Body of pancreas (tissue), 4 donors: ENCODE measurements at regions not wholly inside any gene's neighbourhood (a gene's known extent, or its start where the extent isn't known, plus 50 kb on each side); places are given as distances from the start of the nearest gene placed in this dataset.

ENCODE experiments used
- ATAC-seq: fragments of 150-250 bp; one replicate; pipeline ENCODE4 v1.9.1; 2016
- DNase-seq, 4 donors: peaks; one replicate each; pipeline ENCODE4 v3.0.0-alpha.2; 2019
- H3K27ac ChIP-seq, 4 donors: fragments of 200-600 bp; sonication (generic); 1 replicate in 3 of 4; 2 replicates in 1 of 4; pipeline versions ENCODE4 v1.5.1 to v1.6.1; 2016 to 2019; ENCODE audit warnings: mild to moderate bottlenecking in 1 of 4, mixed read lengths in 1 of 4, moderate library complexity in 1 of 4
- H3K27me3 ChIP-seq, 2 donors: fragments of 200-600 bp; sonication (generic); one replicate each; pipeline ENCODE4 v1.6.0; 2016; ENCODE audit warnings: mild to moderate bottlenecking in 1 of 2
- H3K36me3 ChIP-seq, 2 donors: fragments of 200-600 bp; sonication (generic); replicated peaks in 1 of 2; 2 replicates each; pipeline ENCODE4 v1.5.1; 2016; ENCODE audit warnings: low read depth in 2 of 2; ENCODE audit not compliant: insufficient read depth in 1 of 2
- H3K4me1 ChIP-seq: fragments of 200-600 bp; sonication (generic); one replicate; pipeline ENCODE4 v1.6.0; 2016
- H3K4me3 ChIP-seq, 2 donors: fragments of 200-600 bp; sonication (generic); 1 replicate in 1 of 2; 2 replicates in 1 of 2; pipeline ENCODE4 v1.5.1; 2016 to 2019
- H3K9me3 ChIP-seq, 3 donors: fragments of 200-600 bp; sonication (generic); 1 replicate in 2 of 3; 2 replicates in 1 of 3; pipeline ENCODE4 v1.5.1; 2016
- CTCF ChIP-seq, 7 experiments: fragments of 450-650 bp in 4 of 7; fragments of 200-600 bp in 3 of 7; sonication (generic) in 3 of 7; IDR thresholded peaks; one replicate each; pipeline ENCODE4 v1.5.1; 2016 to 2019; ENCODE audit warnings: antibody characterized with exemption in 7 of 7
- POLR2A ChIP-seq, 3 donors: fragments of 450-650 bp; IDR thresholded peaks; one replicate each; pipeline ENCODE4 v1.6.1; 2016; ENCODE audit warnings: antibody characterized with exemption in 3 of 3, mild to moderate bottlenecking in 2 of 3
- WGBS, 2 donors: methylation state at CpG; one replicate each; pipeline ENCODE4 v1.1.5; 2017; 5-methylcytosine and 5-hydroxymethylcytosine counted together
- intact Hi-C: fragments of 100-400 bp; cut with DNase I; formaldehyde crosslinking; loops from one replicate; pipeline ENCODE4 v1.15.1; 2023

DNA sequence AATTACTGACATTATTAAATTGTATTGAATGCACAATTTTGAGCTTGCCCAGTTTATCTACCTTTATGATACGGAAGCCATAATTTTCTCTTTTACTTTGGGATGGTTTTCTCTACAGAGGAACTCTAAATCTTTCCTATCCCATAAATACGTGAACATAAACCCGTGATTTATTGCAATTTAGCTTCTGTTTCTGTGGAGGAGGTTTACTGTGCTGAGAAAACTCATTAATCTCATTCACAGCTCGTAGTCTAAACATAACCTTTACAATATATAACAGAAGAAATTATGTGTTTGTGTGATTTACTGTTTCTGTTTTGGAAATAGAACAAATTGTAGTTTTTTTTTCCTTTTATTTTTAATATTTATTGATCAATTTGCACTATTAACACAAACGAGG, 207.1 kb upstream of the PCDH9 start:
- Histone ChIP-seq H3K4me1 (no peaks in the 10 kb centered on the region), H3K9me3 (no peaks in the 10 kb centered on the region), H3K4me3 (no peak overlapping the region), H3K36me3 (no peaks in the 10 kb centered on the region), H3K27ac (no peak overlapping the region), H3K27me3 (no peaks in the 10 kb centered on the region)
- ATAC-seq: no peak
- intact Hi-C loops: no loop called here
- no peak for DNase-seq
- TF ChIP-seq CTCF (IDR thresholded peaks at IDR 0.05): no peak
- no peak for TF ChIP-seq POLR2A (IDR thresholded peaks at IDR 0.05)
- 24 to 29% methylated on average over 5 of the region's 5 CpGs for WGBS, 2 donors

DNA sequence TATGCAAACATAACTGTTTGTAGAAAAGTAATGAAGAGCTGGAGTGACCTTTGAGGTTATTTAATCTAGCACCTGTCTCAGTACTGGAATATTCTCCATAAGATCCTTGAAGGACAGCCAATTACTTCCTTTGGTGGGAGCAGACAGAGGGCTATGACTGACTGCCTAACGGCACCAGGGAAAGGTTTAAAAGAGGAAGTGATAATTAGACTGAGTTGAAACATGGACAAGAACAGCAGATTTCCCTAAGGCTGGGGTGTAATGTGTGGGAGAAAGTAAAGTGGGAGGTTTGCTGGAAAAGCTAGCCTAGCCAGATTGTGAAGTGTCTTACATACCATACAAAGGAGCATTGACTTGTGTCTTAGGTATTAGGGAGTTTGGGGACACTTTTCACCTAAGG, 191.3 kb upstream of the PCDH9 start:
- 11 to 23% methylated on average over 1 of the region's 1 CpG for WGBS, 2 donors
- intact Hi-C loops: no loop called here
- Histone ChIP-seq H3K36me3 (no peaks in the 10 kb centered on the region), H3K27me3 (no peaks in the 10 kb centered on the region), H3K27ac (no peak overlapping the region), H3K9me3 (no peaks in the 10 kb centered on the region), H3K4me3 (no peak overlapping the region), H3K4me1 (no peaks in the 10 kb centered on the region)
- ATAC-seq: no peak
- no peak for TF ChIP-seq POLR2A (IDR thresholded peaks at IDR 0.05)
- no peak for TF ChIP-seq CTCF (IDR thresholded peaks at IDR 0.05)
- no peak for DNase-seq

DNA sequence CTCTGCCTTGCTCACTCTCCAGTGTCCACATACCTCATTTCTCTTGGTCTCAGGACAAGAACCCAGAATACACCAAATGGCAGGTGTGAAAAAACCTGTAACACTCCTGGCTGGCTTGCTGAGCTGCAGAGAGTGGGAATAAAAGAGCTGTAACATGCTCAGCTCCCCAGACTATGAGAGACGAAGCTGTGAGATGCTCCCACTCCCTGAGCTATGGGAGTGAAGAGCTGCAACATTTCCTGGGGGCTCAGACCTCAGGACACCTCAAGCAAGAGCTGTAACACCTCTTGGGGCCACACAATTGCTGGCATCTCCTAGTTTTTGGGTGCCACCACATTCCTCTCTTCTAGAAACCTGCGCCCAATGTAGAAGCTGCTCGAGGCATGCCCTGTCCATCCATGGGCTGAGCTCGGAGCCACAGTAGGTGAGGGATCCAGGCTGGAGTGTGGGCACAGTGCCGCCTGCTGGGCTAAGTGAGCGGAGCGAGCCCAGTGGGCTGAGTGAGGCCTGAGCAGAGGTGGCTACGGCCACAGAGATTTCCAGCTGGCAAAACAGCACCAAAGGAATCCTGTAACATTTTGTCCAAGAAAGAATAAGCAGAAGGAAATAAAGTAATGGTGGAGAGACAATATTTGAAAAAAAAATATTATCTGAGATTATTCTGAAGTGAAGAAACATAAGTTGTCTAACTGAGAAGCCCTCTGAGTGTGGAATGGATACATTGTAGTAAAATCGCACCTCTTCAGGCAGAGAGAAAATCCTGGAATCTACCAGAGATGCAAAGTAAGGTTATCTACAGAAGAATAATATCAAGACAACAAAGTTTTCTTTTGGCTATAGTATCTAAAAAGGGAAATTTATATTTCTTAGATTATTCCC, 186.2 kb upstream of the PCDH9 start:
- WGBS, 2 donors: 47 to 51% methylated on average over 9 of the region's 9 CpGs
- TF ChIP-seq POLR2A (IDR thresholded peaks at IDR 0.05) (no peak), CTCF (IDR thresholded peaks at IDR 0.05) (no peak)
- peak; percentile 50 for ATAC-seq

GRCh38 chr13:67410645-67411044, 180.5 kb upstream of the PCDH9 start:
- no peak overlapping the region for H3K4me3 ChIP-seq
- no peaks in the 10 kb centered on the region for H3K4me1 ChIP-seq
- no peaks in the 10 kb centered on the region for H3K9me3 ChIP-seq
- DNase-seq: no peak
- H3K27me3 ChIP-seq: no peaks in the 10 kb centered on the region
- no peak for TF ChIP-seq POLR2A (IDR thresholded peaks at IDR 0.05)
- no peak for TF ChIP-seq CTCF (IDR thresholded peaks at IDR 0.05)
- WGBS, 2 donors: 20 to 31% methylated on average over 1 of the region's 1 CpG
- ATAC-seq: no peak
- intact Hi-C loops: no loop called here
- no peak overlapping the region for H3K27ac ChIP-seq
- no peaks in the 10 kb centered on the region for H3K36me3 ChIP-seq

More for the DNA sequence above, 186.2 kb upstream of the PCDH9 start:
- peak in 3 of 4 donors; percentile 16 to 29 (median 16) for DNase-seq
- Histone ChIP-seq H3K9me3 (no peaks in the 10 kb centered on the region), H3K4me3 (no peak overlapping the region), H3K27ac (no peak overlapping the region), H3K4me1 (no peaks in the 10 kb centered on the region), H3K36me3 (no peaks in the 10 kb centered on the region), H3K27me3 (no peaks in the 10 kb centered on the region)
- intact Hi-C loops: no loop called here

DNA sequence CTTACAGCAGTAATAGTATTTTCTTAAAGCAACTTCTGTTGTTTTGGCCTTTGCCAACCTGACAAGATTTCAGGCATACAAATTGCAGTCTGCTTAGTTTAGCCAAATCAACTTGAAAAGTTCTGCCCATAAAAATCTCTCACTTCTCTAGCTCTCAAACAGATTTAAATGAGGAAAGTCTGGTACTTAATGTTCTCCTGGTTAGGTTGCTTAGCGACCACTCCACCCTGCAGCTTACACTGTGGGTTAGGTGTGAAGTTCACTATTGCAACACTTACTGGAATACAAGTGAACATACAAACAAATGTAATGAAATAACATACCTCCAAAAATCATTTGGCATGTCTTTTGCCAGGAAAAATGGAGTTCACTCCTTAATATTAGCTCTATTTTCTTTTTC, 178.7 kb upstream of the PCDH9 start:
- intact Hi-C loops: no loop called here
- TF ChIP-seq CTCF (IDR thresholded peaks at IDR 0.05) (no peak), POLR2A (IDR thresholded peaks at IDR 0.05) (no peak)
- H3K9me3 ChIP-seq: no peaks in the 10 kb centered on the region
- no peaks in the 10 kb centered on the region for H3K4me1 ChIP-seq
- no peak overlapping the region for H3K4me3 ChIP-seq
- ATAC-seq (no peak), DNase-seq (no peak)
- H3K36me3 ChIP-seq: no peaks in the 10 kb centered on the region
- WGBS, 2 donors: 46 to 74% methylated on average over 1 of the region's 1 CpG
- no peaks in the 10 kb centered on the region for H3K27me3 ChIP-seq
- H3K27ac ChIP-seq: no peak overlapping the region
